SU-DHL-6 (cell line): ENCODE measurements at regions not wholly inside any gene's neighbourhood (a gene's known extent, or its start where the extent isn't known, plus 50 kb on each side); places are given as distances from the start of the nearest gene placed in this dataset.

Experiments used
- H2AFZ ChIP-seq: fragments of 200-600 bp; sonication (generic); 2 replicates; pipeline ENCODE4 v1.6.1; 2014; ENCODE audit warnings: low read depth, mild to moderate bottlenecking, moderate library complexity, mixed read lengths, antibody characterized with exemption, low read length; ENCODE audit not compliant: severe bottlenecking
- H3F3A ChIP-seq: fragments of 200-600 bp; shearing (Covaris generic); 2 replicates; pipeline ENCODE4 v1.6.0; 2016; ENCODE audit warnings: antibody characterized with exemption, mild to moderate bottlenecking; ENCODE audit not compliant: insufficient read depth
- H3K27ac ChIP-seq: fragments of 200-600 bp; sonication (generic); 2 replicates; pipeline ENCODE4 v1.5.1; 2016; ENCODE audit warnings: low read depth, mild to moderate bottlenecking, low read length, moderate library complexity, mixed read lengths
- H3K27me3 ChIP-seq: fragments of 200-600 bp; sonication (generic), shearing (Covaris generic); 2 replicates; pipeline ENCODE4 v1.6.0; 2014; ENCODE audit warnings: mild to moderate bottlenecking, low read length
- H3K36me3 ChIP-seq: fragments of 200-600 bp; sonication (generic); 2 replicates; pipeline ENCODE4 v1.6.1; 2014; ENCODE audit warnings: mild to moderate bottlenecking, low read length, mixed read lengths
- H3K4me2 ChIP-seq: fragments of 300-600, 200-600 bp; shearing (Covaris generic), sonication (generic); 2 replicates; pipeline ENCODE4 v1.6.0; 2014; ENCODE audit warnings: low read length, low read depth, mild to moderate bottlenecking; ENCODE audit not compliant: poor library complexity, severe bottlenecking
- H3K4me3 ChIP-seq: fragments of 200-600 bp; sonication (generic); 2 replicates; pipeline ENCODE4 v1.5.1; 2014; ENCODE audit warnings: antibody characterized with exemption, low read length, mild to moderate bottlenecking, mixed read lengths; ENCODE audit not compliant: insufficient read depth, poor library complexity, severe bottlenecking
- H3K79me2 ChIP-seq: fragments of 200-600 bp; sonication (generic); 2 replicates; pipeline ENCODE4 v1.6.1; 2014; ENCODE audit warnings: mild to moderate bottlenecking, low read length, moderate library complexity; ENCODE audit not compliant: insufficient read depth
- H3K9ac ChIP-seq: fragments of 200-600 bp; sonication (generic); 2 replicates; pipeline ENCODE4 v1.7.0; 2014; ENCODE audit warnings: mild to moderate bottlenecking, low read length
- H3K9me2 ChIP-seq: fragments of 200-600 bp; sonication (generic); replicated peaks from 2 replicates; pipeline ENCODE4 v1.6.1; 2014; ENCODE audit warnings: low read length; ENCODE audit not compliant: insufficient read depth
- H3K9me3 ChIP-seq: fragments of 200-600 bp; sonication (generic); 2 replicates; pipeline ENCODE4 v1.6.1; 2014; ENCODE audit warnings: low read length, mixed read lengths; ENCODE audit not compliant: insufficient read depth
- H4K20me1 ChIP-seq: fragments of 200-600 bp; sonication (generic); 2 replicates; pipeline ENCODE4 v1.6.1; 2014; ENCODE audit warnings: low read depth, mild to moderate bottlenecking, antibody characterized with exemption, low read length, moderate library complexity, mixed read lengths
- CTCF ChIP-seq: fragments of 200-600 bp; sonication (generic); IDR thresholded peaks from one replicate; pipeline ENCODE4 v1.5.1; 2017; ENCODE audit warnings: antibody characterized with exemption, mild to moderate bottlenecking, low read length, moderate library complexity; ENCODE audit not compliant: insufficient read depth, poor library complexity, severe bottlenecking
- EZH2phosphoT487 ChIP-seq: fragments of 200-600 bp; sonication (generic), shearing (Covaris generic); conservative IDR thresholded peaks from 2 replicates; pipeline ENCODE4 v1.6.1; 2018; ENCODE audit warnings: mild to moderate bottlenecking, antibody characterized with exemption, low read length, moderate library complexity, mixed read lengths

GRCh38 chr6:113143206-113143605 lies 713.9 kb upstream of the MARCKS start:
- Histone ChIP-seq H4K20me1 (no peaks in the 10 kb centered on the region), H3K27me3 (no peaks in the 10 kb centered on the region), H3K9me2 (no peaks in the 10 kb centered on the region)

GRCh38 chr6:113144117-113144516 lies 713.0 kb upstream of the MARCKS start:
- Histone ChIP-seq H3K4me3 (no peak overlapping the region), H3K4me2 (no peak overlapping the region), H3K9ac (no peak overlapping the region), H3F3A (no peaks in the 10 kb centered on the region), H3K27ac (no peak overlapping the region), H2AFZ (no peak overlapping the region), H3K36me3 (no peaks in the 10 kb centered on the region), H4K20me1 (no peaks in the 10 kb centered on the region), H3K79me2 (no peaks in the 10 kb centered on the region), H3K9me3 (no peaks in the 10 kb centered on the region), H3K9me2 (no peaks in the 10 kb centered on the region), H3K27me3 (no peaks in the 10 kb centered on the region)
- TF ChIP-seq EZH2phosphoT487 (no peak), CTCF (no peak)

More at GRCh38 chr6:113143206-113143605, 713.9 kb upstream of the MARCKS start:
- no peaks in the 10 kb centered on the region for H3K79me2 ChIP-seq
- H3K4me3 ChIP-seq: no peak overlapping the region
- H3K36me3 ChIP-seq: no peaks in the 10 kb centered on the region
- H3K27ac ChIP-seq: no peak overlapping the region
- no peaks in the 10 kb centered on the region for H3K9me3 ChIP-seq
- no peak overlapping the region for H2AFZ ChIP-seq
- TF ChIP-seq EZH2phosphoT487 (no peak), CTCF (no peak)
- H3K4me2 ChIP-seq: no peak overlapping the region
- H3F3A ChIP-seq: no peaks in the 10 kb centered on the region
- no peak overlapping the region for H3K9ac ChIP-seq

GRCh38 chr6:113146878-113147277 lies 710.3 kb upstream of the MARCKS start:
- H3K27ac ChIP-seq: no peak overlapping the region
- H4K20me1 ChIP-seq: no peaks in the 10 kb centered on the region
- no peaks in the 10 kb centered on the region for H3K9me3 ChIP-seq
- H3K9me2 ChIP-seq: no peaks in the 10 kb centered on the region
- no peak overlapping the region for H2AFZ ChIP-seq
- H3K4me2 ChIP-seq: no peak overlapping the region
- TF ChIP-seq CTCF (no peak), EZH2phosphoT487 (no peak)
- no peaks in the 10 kb centered on the region for H3F3A ChIP-seq
- no peak overlapping the region for H3K4me3 ChIP-seq
- H3K27me3 ChIP-seq: no peaks in the 10 kb centered on the region
- H3K79me2 ChIP-seq: no peaks in the 10 kb centered on the region
- no peaks in the 10 kb centered on the region for H3K36me3 ChIP-seq
- no peak overlapping the region for H3K9ac ChIP-seq
